DOHH2 (cell line): ENCODE measurements at regions not wholly inside any gene's neighbourhood (a gene's known extent, or its start where the extent isn't known, plus 50 kb on each side); places are given as distances from the start of the nearest gene placed in this dataset.

Experiments used
- H3F3A ChIP-seq: fragments of 200-600 bp; sonication (generic), shearing (Covaris generic); 2 replicates; pipeline ENCODE4 v1.6.0; 2016; ENCODE audit warnings: antibody characterized with exemption, mild to moderate bottlenecking; ENCODE audit not compliant: control insufficient read depth, insufficient read depth
- H3K27ac ChIP-seq: fragments of 200-600 bp; sonication (generic); 2 replicates; pipeline ENCODE4 v1.5.1; 2014; ENCODE audit warnings: low read depth, mild to moderate bottlenecking, low read length, moderate library complexity
- H3K27me3 ChIP-seq: fragments of 200-600 bp; sonication (generic); 2 replicates; pipeline ENCODE4 v1.6.1; 2014; ENCODE audit warnings: mild to moderate bottlenecking, low read length, mixed read lengths; ENCODE audit not compliant: control insufficient read depth
- H3K36me3 ChIP-seq: fragments of 200-600 bp; sonication (generic); 2 replicates; pipeline ENCODE4 v1.6.1; 2014; ENCODE audit warnings: mild to moderate bottlenecking, low read length, moderate library complexity, mixed read lengths; ENCODE audit not compliant: control insufficient read depth
- H3K4me1 ChIP-seq: fragments of 200-600 bp; sonication (generic); 2 replicates; pipeline ENCODE4 v1.6.1; 2014; ENCODE audit warnings: mild to moderate bottlenecking, low read length, mixed read lengths; ENCODE audit not compliant: control insufficient read depth
- H3K4me2 ChIP-seq: fragments of 200-600 bp; sonication (generic); 2 replicates; pipeline ENCODE4 v1.6.0; 2014; ENCODE audit warnings: mild to moderate bottlenecking, low read length, moderate library complexity
- H3K4me3 ChIP-seq: fragments of 200-600 bp; sonication (generic); 2 replicates; pipeline ENCODE4 v1.5.1; 2014; ENCODE audit warnings: mild to moderate bottlenecking, low read length, mixed read lengths
- H3K79me2 ChIP-seq: fragments of 200-600 bp; sonication (generic); 2 replicates; pipeline ENCODE4 v1.6.1; 2014; ENCODE audit warnings: mild to moderate bottlenecking, low read length, mixed read lengths; ENCODE audit not compliant: control insufficient read depth
- H3K9me2 ChIP-seq: fragments of 200-600 bp; sonication (generic); replicated peaks from 2 replicates; pipeline ENCODE4 v1.6.1; 2014; ENCODE audit warnings: mild to moderate bottlenecking, low read length, mixed read lengths; ENCODE audit not compliant: control insufficient read depth
- H3K9me3 ChIP-seq: fragments of 200-600 bp; sonication (generic); 2 replicates; pipeline ENCODE4 v1.6.1; 2014; ENCODE audit warnings: antibody characterized with exemption, low read length, mixed read lengths; ENCODE audit not compliant: control insufficient read depth, insufficient read depth
- H4K20me1 ChIP-seq: fragments of 200-600 bp; sonication (generic); 2 replicates; pipeline ENCODE4 v1.6.0; 2014; ENCODE audit warnings: low read depth, mild to moderate bottlenecking, antibody characterized with exemption, low read length, moderate library complexity; ENCODE audit not compliant: control insufficient read depth, insufficient read depth
- EZH2phosphoT487 ChIP-seq: fragments of 200-600 bp; sonication (generic); IDR thresholded peaks from 2 replicates; pipeline ENCODE4 v1.6.1; 2017; ENCODE audit warnings: borderline replicate concordance, mild to moderate bottlenecking, antibody characterized with exemption, low read length, moderate library complexity, mixed read lengths
- TF ChIP-seq, protein P1 (sequence below): fragments of 200-600 bp; sonication (generic); IDR thresholded peaks from one replicate; pipeline ENCODE4 v1.5.1; 2014; ENCODE audit warnings: antibody characterized with exemption, mild to moderate bottlenecking, low read depth, low read length; ENCODE audit not compliant: poor library complexity, severe bottlenecking

DNA sequence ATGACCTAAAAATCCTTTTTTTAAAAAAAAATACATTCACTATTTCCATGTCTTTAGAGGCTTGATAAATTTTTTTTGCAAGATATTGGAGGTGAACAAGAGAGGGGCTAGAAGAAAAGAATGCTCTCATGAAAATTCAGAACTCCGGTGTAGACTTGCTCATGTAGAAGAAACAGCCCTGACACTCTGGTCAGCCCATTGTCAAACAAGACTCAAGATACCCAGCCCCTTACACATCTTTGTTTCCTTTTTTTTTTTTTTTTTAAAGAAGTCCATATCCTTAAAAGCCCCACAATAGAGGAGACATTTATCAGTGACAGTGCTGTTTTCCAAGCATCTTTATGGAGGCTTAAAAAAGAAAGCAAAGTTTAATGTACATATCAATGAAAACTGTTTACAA, 196.8 kb upstream of the RORA start:
- Histone ChIP-seq H3K27ac (no peak overlapping the region), H3K4me2 (no peak overlapping the region), H3F3A (no peaks in the 10 kb centered on the region), H3K36me3 (no peaks in the 10 kb centered on the region), H3K9me2 (no peaks in the 10 kb centered on the region), H3K79me2 (no peaks in the 10 kb centered on the region), H4K20me1 (no peaks in the 10 kb centered on the region), H3K4me3 (no peak overlapping the region), H3K9me3 (no peaks in the 10 kb centered on the region), H3K4me1 (peaks cover 20% of the 10 kb centered on the region), H3K27me3 (no peaks in the 10 kb centered on the region)
- TF ChIP-seq, protein P1, sequence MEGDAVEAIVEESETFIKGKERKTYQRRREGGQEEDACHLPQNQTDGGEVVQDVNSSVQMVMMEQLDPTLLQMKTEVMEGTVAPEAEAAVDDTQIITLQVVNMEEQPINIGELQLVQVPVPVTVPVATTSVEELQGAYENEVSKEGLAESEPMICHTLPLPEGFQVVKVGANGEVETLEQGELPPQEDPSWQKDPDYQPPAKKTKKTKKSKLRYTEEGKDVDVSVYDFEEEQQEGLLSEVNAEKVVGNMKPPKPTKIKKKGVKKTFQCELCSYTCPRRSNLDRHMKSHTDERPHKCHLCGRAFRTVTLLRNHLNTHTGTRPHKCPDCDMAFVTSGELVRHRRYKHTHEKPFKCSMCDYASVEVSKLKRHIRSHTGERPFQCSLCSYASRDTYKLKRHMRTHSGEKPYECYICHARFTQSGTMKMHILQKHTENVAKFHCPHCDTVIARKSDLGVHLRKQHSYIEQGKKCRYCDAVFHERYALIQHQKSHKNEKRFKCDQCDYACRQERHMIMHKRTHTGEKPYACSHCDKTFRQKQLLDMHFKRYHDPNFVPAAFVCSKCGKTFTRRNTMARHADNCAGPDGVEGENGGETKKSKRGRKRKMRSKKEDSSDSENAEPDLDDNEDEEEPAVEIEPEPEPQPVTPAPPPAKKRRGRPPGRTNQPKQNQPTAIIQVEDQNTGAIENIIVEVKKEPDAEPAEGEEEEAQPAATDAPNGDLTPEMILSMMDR: no peak
- no peak for TF ChIP-seq EZH2phosphoT487

DNA sequence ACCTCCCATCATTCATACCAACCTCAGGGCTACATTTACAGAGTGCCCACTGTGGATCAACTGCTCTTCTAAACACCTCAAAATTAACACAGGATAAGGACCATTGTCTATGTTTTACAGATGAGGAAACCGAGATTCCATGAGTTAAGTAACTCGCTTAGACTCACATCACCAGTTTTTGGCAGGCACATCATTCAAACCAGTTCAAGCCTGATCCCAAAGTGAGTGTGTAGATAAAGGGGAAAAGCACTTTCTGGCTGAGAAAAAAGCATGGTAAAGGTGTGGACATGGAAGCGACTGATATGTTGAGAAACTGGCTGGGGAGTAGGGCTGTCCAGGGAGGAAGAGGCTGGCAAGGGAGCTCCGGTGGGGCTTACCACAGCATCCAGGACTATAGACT, 193.7 kb upstream of the RORA start:
- no peaks in the 10 kb centered on the region for H3F3A ChIP-seq
- H3K36me3 ChIP-seq: no peaks in the 10 kb centered on the region
- H3K9me3 ChIP-seq: no peaks in the 10 kb centered on the region
- H3K4me3 ChIP-seq: no peak overlapping the region
- H3K79me2 ChIP-seq: no peaks in the 10 kb centered on the region
- no peaks in the 10 kb centered on the region for H3K9me2 ChIP-seq
- no peak overlapping the region for H3K27ac ChIP-seq
- peaks cover 20% of the 10 kb centered on the region for H3K4me1 ChIP-seq
- H3K27me3 ChIP-seq: no peaks in the 10 kb centered on the region
- H4K20me1 ChIP-seq: no peaks in the 10 kb centered on the region
- H3K4me2 ChIP-seq: no peak overlapping the region
- TF ChIP-seq, protein P1: no peak
- no peak for TF ChIP-seq EZH2phosphoT487

DNA sequence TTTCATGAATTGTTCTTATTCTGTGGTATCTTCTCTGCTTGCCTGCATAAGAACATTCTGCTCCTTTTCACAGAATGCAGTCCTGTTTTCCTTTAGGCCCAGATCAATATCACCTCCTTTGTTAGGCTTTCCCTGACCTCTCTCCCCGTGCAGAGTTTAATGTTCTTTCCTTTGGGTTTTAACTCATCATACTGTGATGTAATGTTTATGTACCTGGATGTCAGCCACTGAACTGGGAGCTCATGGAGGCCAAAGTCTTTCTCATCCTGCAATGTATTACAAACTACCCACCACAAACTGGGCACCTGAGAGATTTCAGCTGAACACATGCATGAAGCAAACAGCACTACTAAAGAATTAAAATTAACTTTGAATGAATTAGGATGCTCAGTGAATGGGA, 192.8 kb upstream of the RORA start:
- no peak for TF ChIP-seq EZH2phosphoT487
- TF ChIP-seq, protein P1: no peak
- Histone ChIP-seq H4K20me1 (no peaks in the 10 kb centered on the region), H3K4me3 (no peak overlapping the region), H3K27ac (no peak overlapping the region), H3K9me3 (no peaks in the 10 kb centered on the region), H3K4me2 (no peak overlapping the region), H3K36me3 (no peaks in the 10 kb centered on the region), H3K27me3 (no peaks in the 10 kb centered on the region), H3F3A (no peaks in the 10 kb centered on the region), H3K9me2 (no peaks in the 10 kb centered on the region), H3K79me2 (no peaks in the 10 kb centered on the region), H3K4me1 (peaks cover 19% of the 10 kb centered on the region)

DNA sequence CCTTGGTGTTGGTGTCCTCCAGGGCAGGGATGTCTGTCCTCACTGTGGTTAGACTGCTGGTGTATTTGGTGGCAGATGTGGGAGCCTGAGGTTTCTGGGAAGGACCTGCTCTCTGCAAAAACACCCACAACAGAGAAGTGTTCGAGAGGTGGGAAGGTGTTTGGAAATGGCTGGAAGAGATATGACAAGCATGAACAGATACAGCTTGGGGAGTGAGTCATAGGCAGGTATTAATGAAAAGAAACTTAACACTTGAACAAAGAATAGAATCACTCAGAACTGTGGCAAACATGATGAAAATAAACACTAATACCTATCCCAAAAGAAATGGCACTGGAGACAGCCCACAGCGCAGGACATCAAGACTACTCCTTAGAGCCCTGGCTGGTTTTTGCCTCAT, 192.4 kb upstream of the RORA start:
- TF ChIP-seq, protein P1: no peak
- TF ChIP-seq EZH2phosphoT487: no peak
- H3K27me3 ChIP-seq: no peaks in the 10 kb centered on the region

More for the DNA sequence above, 192.4 kb upstream of the RORA start:
- Histone ChIP-seq H3F3A (no peaks in the 10 kb centered on the region), H3K4me3 (no peak overlapping the region), H3K36me3 (no peaks in the 10 kb centered on the region), H3K9me2 (no peaks in the 10 kb centered on the region), H4K20me1 (no peaks in the 10 kb centered on the region), H3K27ac (no peak overlapping the region), H3K4me1 (peaks cover 15% of the 10 kb centered on the region), H3K4me2 (no peak overlapping the region), H3K9me3 (no peaks in the 10 kb centered on the region), H3K79me2 (no peaks in the 10 kb centered on the region)
